C4-2B (cell line): ENCODE measurements at regions not wholly inside any gene's neighbourhood (a gene's known extent, or its start where the extent isn't known, plus 50 kb on each side); places are given as distances from the start of the nearest gene placed in this dataset.
"Not testable (repeated sequence)": the region's sequence is repeated elsewhere in the genome, so short reads cannot be mapped to it uniquely, and the experiment has no call there.

ENCODE experiments used
- H3K27ac ChIP-seq: fragments of 450-650 bp; 2 replicates; pipeline ENCODE4 v1.5.1; 2017
- ZFX ChIP-seq: fragments of 450-650 bp; IDR thresholded peaks from 2 replicates; pipeline ENCODE4 v1.6.1; 2017
- TF ChIP-seq, protein P1 (sequence below): fragments of 450-650 bp; conservative IDR thresholded peaks from 2 replicates; pipeline ENCODE4 v1.5.1; 2017; ENCODE audit warnings: mild to moderate bottlenecking

DNA sequence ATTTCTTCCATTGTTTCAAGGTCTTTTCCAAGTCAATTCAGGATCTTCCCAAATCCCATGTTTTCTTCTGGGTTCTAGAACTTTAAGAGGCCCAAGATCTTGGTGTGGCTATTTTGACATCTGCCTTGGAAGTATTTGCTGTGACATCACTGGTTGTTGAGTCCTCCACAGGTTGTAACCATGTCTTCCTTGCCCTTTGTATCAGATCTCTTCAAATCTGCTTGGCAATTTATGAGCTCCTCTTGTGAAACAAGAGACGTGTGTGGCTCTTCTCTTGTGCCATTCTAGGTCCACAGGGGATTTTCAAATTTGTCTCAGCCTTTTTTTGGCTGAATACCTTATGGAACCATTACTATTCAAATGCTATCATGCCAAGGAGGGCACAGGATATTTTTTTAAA is 60.3 kb upstream of the KCNK2 start:
- TF ChIP-seq, protein P1, sequence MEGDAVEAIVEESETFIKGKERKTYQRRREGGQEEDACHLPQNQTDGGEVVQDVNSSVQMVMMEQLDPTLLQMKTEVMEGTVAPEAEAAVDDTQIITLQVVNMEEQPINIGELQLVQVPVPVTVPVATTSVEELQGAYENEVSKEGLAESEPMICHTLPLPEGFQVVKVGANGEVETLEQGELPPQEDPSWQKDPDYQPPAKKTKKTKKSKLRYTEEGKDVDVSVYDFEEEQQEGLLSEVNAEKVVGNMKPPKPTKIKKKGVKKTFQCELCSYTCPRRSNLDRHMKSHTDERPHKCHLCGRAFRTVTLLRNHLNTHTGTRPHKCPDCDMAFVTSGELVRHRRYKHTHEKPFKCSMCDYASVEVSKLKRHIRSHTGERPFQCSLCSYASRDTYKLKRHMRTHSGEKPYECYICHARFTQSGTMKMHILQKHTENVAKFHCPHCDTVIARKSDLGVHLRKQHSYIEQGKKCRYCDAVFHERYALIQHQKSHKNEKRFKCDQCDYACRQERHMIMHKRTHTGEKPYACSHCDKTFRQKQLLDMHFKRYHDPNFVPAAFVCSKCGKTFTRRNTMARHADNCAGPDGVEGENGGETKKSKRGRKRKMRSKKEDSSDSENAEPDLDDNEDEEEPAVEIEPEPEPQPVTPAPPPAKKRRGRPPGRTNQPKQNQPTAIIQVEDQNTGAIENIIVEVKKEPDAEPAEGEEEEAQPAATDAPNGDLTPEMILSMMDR: no peak
- TF ChIP-seq ZFX: no peak

DNA sequence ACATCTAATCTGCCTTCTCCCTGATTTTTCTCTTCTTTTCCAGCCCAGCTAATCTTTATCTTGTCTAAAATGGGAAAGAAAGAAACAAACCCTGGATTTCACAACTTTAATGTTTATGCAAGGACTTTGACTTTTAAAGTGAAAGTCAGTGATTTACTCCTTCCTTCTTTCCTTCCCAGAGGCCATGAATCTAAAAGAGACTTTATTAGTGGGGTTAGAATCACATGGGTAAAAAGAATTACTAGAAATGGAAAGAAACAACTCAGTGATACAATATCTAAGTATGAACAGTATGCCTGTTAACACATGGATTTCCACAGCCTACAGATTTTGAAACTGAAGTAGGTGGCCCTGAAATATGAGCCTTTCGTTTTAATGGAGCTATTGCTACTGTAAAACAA is 59.8 kb upstream of the KCNK2 start:
- no peak overlapping the region for H3K27ac ChIP-seq
- TF ChIP-seq, protein P1: no peak
- TF ChIP-seq ZFX: no peak

More for the DNA sequence above, 60.3 kb upstream of the KCNK2 start:
- no peak overlapping the region for H3K27ac ChIP-seq

DNA sequence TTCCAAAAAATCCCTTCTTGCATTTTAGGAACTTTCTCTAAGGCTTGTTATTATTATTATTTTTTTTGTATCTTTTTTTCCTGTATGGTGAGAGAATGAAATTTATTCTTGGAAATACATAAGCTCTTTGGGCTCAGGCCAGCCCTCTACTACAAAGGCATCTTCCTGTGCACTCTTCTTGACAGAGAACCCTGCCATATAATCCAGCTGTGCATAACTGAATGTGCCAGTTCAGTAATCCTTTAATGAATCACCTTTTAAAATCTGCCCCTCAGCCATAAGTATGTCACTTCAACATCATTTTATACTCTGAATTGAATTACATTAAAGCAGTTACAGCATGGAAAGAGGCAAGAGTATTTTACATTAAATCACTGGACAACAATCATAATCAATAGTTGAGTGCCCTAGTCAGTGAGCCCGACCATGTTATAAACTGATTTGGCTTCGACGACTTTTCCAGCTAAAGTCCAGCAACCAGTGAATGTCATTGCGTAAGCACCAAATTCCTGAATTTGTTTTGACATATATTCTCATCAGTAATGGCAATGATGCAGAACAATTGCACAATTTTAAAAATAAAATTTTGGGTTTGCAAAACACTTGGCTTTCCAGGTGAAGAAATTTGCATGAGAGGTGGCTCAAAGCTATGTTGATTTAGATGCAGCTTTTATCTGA is 59.2 kb upstream of the KCNK2 start:
- no peak overlapping the region for H3K27ac ChIP-seq
- no peak for TF ChIP-seq ZFX
- TF ChIP-seq, protein P1: no peak

DNA sequence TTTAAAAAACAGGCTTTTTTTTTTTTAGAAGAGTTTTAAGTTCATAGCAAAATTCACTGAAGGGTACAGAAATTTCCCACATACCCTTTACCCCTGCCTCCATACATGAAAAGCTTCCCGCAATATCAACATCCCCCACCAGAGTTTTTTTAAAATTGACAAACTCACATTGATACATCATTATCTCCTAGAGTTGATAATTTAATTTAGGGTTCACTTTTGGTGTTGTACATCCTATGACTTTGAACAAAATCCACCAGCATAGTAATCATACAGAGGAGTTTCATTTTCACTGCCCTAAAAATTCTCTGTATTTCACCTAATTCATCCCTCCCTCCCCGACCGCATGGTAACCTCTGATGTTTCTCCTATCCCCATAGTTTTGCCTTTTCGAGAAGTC is 53.6 kb upstream of the KCNK2 start:
- TF ChIP-seq, protein P1: no peak
- TF ChIP-seq ZFX: no peak
- H3K27ac ChIP-seq: no peak overlapping the region

DNA sequence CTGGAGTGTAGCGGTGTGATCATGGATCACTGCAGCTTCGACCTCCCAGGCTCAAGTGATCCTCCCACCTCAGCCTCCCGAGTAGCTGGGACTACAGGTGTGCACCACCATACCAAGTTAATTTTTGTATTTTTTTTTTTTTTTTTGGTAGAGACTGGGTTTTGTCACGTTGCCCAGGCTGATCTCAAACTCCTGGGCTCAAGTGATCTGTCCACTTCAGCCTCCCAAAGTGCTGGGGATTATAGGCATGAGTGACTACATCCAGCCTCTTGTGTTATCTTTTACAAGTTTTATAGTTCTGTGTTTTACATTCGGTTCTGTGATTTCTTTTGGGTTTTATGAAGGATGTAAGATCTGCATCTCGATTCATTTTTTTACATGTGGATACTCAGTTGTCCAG is 52.0 kb upstream of the KCNK2 start:
- not testable (repeated sequence) for H3K27ac ChIP-seq

DNA sequence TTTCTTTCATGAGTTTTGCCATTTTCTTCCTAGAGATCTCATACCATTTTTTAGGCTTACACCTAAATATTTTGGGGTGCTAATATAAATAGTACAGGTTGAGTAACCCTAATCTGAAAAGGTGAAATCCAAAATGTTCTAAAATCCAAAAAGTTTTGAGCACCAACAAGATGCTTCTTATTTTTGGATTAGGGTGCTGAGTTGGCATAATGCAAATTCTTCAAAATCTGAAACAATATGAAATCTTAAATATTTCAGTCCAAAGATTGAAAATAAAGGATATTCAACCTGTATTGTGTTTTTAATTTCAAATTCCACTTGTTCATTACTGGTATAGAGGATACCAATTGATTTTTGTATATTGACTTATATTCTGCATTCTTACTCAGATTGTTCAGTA is 51.1 kb upstream of the KCNK2 start:
- TF ChIP-seq, protein P1: no peak
- TF ChIP-seq ZFX: no peak
- H3K27ac ChIP-seq: no peak overlapping the region
